Keratinocyte (primary cell): ENCODE measurements at regions not wholly inside any gene's neighbourhood (a gene's known extent, or its start where the extent isn't known, plus 50 kb on each side); places are given as distances from the start of the nearest gene placed in this dataset.

Experiments
- CTCF ChIP-seq, 3 experiments: IDR thresholded peaks in 1 of 3; conservative IDR thresholded peaks in 1 of 3; optimal IDR thresholded peaks in 1 of 3; 2 replicates in 2 of 3; 3 replicates in 1 of 3; pipeline versions ENCODE3 to v1.5.1; 2011; ENCODE audit warnings: low read length in 3 of 3, mild to moderate bottlenecking in 3 of 3, moderate library complexity in 2 of 3, control low read depth in 1 of 3, inconsistent platforms in 1 of 3; ENCODE audit not compliant: insufficient read depth in 2 of 3; ENCODE audit errors: extremely low read depth in 1 of 3
- EZH2 ChIP-seq: IDR thresholded peaks from one replicate; pipeline ENCODE4 v1.6.1; 2012; ENCODE audit warnings: inconsistent platforms, mild to moderate bottlenecking, low read length, moderate library complexity

DNA sequence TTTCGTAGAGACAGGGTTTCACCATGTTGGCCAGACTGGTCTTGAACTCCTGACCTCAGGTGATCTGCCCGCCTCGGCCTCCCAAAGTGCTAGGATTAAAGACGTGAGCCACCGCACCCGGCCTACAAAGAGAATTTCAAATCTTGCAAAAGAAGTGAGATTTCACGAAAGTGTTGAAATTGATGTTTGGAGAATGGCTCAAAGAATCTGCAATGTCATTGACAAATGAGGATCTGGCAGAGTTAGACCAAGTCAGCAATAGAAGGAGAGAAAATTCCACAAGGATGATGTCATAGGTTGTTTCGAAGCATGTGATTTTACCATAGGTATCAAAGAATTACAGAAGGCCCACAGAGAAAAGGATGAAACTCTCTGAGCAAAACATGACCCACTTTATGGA, 71.7 kb downstream of the LYZL2 start:
- TF ChIP-seq CTCF (optimal IDR thresholded peaks at IDR 0.05 in 1 of 3, IDR thresholded peaks at IDR 0.05 in 1 of 3, conservative IDR thresholded peaks at IDR 0.05 in 1 of 3; ENCODE audit: extremely low read depth in 1 of 3, insufficient read depth in 2 of 3, low read length in 3 of 3) (no peak), EZH2 (no peak)
